Ovary (tissue), 3 donors: ENCODE measurements at regions not wholly inside any gene's neighbourhood (a gene's known extent, or its start where the extent isn't known, plus 50 kb on each side); places are given as distances from the start of the nearest gene placed in this dataset.

Experiments
- EP300 ChIP-seq: sonication (generic); formaldehyde crosslinking; IDR thresholded peaks from one replicate; pipeline ENCODE4 v1.6.1; 2017; ENCODE audit warnings: antibody characterized with exemption
- POLR2A ChIP-seq: fragments of 450-650 bp; IDR thresholded peaks from one replicate; pipeline ENCODE4 v1.6.1; 2017; ENCODE audit warnings: antibody characterized with exemption, mild to moderate bottlenecking, moderate library complexity
- TF ChIP-seq, protein P1 (sequence below), 3 donors: fragments of 450-650 bp in 2 of 3; fragments of 200-600 bp in 1 of 3; IDR thresholded peaks; one replicate each; pipeline versions ENCODE4 v1.5.1 to v1.8.0; 2016 to 2022; ENCODE audit warnings: antibody characterized with exemption in 3 of 3, mild to moderate bottlenecking in 1 of 3
- donor health status: DM: no; HTN: no; CAD: no.

- TF ChIP-seq, protein P1, sequence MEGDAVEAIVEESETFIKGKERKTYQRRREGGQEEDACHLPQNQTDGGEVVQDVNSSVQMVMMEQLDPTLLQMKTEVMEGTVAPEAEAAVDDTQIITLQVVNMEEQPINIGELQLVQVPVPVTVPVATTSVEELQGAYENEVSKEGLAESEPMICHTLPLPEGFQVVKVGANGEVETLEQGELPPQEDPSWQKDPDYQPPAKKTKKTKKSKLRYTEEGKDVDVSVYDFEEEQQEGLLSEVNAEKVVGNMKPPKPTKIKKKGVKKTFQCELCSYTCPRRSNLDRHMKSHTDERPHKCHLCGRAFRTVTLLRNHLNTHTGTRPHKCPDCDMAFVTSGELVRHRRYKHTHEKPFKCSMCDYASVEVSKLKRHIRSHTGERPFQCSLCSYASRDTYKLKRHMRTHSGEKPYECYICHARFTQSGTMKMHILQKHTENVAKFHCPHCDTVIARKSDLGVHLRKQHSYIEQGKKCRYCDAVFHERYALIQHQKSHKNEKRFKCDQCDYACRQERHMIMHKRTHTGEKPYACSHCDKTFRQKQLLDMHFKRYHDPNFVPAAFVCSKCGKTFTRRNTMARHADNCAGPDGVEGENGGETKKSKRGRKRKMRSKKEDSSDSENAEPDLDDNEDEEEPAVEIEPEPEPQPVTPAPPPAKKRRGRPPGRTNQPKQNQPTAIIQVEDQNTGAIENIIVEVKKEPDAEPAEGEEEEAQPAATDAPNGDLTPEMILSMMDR (IDR thresholded peaks at IDR 0.05), result no peak
- TF ChIP-seq EP300, result no peak
- no peak for TF ChIP-seq POLR2A
Measured at GRCh38 chr3:132966374-132966773, 71.8 kb upstream of the TMEM108 start.
